ENCODE measurements at regions not wholly inside any gene's neighbourhood (a gene's known extent, or its start where the extent isn't known, plus 50 kb on each side); places are given as distances from the start of the nearest gene placed in this dataset.

DNA sequence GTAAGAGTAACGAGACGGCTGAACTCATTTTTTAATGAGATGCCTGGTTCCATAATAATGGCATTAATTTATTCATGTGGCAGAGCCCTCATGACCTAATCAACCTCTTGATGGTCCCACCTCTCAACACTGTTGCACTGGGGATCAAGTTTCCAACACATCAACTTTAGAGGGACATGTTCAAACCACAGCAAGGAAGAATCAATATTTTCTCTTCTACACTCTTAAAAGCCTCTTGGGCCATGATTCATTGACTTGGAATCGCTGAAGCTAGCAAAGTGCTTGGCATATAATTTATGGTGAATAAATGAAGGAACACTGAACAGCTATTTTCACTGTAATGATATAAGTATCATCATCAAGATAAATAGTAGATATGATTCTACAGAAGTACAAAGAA lies 333.0 kb downstream of the TNS1 start:
- no peak for TF ChIP-seq CBX3 (IDR thresholded peaks at IDR 0.05; ENCODE audit: borderline replicate concordance, low read depth)
- TF ChIP-seq MTA3 (IDR thresholded peaks at IDR 0.05; ENCODE audit: borderline replicate concordance, low read length) = no peak
- TF ChIP-seq EP300 (IDR thresholded peaks at IDR 0.05; ENCODE audit: borderline replicate concordance in 1 of 2, control insufficient read depth in 1 of 2, low read depth in 2 of 2, low read length in 2 of 2) = no peak
- TF ChIP-seq, protein P1, sequence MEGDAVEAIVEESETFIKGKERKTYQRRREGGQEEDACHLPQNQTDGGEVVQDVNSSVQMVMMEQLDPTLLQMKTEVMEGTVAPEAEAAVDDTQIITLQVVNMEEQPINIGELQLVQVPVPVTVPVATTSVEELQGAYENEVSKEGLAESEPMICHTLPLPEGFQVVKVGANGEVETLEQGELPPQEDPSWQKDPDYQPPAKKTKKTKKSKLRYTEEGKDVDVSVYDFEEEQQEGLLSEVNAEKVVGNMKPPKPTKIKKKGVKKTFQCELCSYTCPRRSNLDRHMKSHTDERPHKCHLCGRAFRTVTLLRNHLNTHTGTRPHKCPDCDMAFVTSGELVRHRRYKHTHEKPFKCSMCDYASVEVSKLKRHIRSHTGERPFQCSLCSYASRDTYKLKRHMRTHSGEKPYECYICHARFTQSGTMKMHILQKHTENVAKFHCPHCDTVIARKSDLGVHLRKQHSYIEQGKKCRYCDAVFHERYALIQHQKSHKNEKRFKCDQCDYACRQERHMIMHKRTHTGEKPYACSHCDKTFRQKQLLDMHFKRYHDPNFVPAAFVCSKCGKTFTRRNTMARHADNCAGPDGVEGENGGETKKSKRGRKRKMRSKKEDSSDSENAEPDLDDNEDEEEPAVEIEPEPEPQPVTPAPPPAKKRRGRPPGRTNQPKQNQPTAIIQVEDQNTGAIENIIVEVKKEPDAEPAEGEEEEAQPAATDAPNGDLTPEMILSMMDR (IDR thresholded peaks at IDR 0.05 in 2 of 3, conservative IDR thresholded peaks at IDR 0.05 in 1 of 3; ENCODE audit: control insufficient read depth in 2 of 3, extremely low read depth in 1 of 3, insufficient read depth in 1 of 3, low read depth in 3 of 3, low read length in 3 of 3) = no peak
- no peak for TF ChIP-seq SMAD5 (IDR thresholded peaks at IDR 0.05; ENCODE audit: low read depth)
- no peak for TF ChIP-seq POLR2AphosphoS5 (IDR thresholded peaks at IDR 0.05; ENCODE audit: low read length)
- no peak for TF ChIP-seq MEF2A (IDR thresholded peaks at IDR 0.05; ENCODE audit: insufficient read depth, low read depth, low read length)
- no peak for TF ChIP-seq PAX8 (IDR thresholded peaks at IDR 0.05)
- TF ChIP-seq GATAD2B (conservative IDR thresholded peaks at IDR 0.05; ENCODE audit: low read depth) = no peak
- TF ChIP-seq ETV6 (conservative IDR thresholded peaks at IDR 0.05 in 1 of 2, IDR thresholded peaks at IDR 0.05 in 1 of 2; ENCODE audit: borderline replicate concordance in 1 of 2, low read depth in 1 of 2) = no peak
- TF ChIP-seq JUND (IDR thresholded peaks at IDR 0.05; ENCODE audit: low read depth, low read length) = no peak
- TF ChIP-seq, protein P2, sequence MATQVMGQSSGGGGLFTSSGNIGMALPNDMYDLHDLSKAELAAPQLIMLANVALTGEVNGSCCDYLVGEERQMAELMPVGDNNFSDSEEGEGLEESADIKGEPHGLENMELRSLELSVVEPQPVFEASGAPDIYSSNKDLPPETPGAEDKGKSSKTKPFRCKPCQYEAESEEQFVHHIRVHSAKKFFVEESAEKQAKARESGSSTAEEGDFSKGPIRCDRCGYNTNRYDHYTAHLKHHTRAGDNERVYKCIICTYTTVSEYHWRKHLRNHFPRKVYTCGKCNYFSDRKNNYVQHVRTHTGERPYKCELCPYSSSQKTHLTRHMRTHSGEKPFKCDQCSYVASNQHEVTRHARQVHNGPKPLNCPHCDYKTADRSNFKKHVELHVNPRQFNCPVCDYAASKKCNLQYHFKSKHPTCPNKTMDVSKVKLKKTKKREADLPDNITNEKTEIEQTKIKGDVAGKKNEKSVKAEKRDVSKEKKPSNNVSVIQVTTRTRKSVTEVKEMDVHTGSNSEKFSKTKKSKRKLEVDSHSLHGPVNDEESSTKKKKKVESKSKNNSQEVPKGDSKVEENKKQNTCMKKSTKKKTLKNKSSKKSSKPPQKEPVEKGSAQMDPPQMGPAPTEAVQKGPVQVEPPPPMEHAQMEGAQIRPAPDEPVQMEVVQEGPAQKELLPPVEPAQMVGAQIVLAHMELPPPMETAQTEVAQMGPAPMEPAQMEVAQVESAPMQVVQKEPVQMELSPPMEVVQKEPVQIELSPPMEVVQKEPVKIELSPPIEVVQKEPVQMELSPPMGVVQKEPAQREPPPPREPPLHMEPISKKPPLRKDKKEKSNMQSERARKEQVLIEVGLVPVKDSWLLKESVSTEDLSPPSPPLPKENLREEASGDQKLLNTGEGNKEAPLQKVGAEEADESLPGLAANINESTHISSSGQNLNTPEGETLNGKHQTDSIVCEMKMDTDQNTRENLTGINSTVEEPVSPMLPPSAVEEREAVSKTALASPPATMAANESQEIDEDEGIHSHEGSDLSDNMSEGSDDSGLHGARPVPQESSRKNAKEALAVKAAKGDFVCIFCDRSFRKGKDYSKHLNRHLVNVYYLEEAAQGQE (IDR thresholded peaks at IDR 0.05; ENCODE audit: low read depth, low read length) = no peak

Measured in GM12878 (cell line).